IPS DF 4.7 (cell line): ENCODE measurements at regions not wholly inside any gene's neighbourhood (a gene's known extent, or its start where the extent isn't known, plus 50 kb on each side); places are given as distances from the start of the nearest gene placed in this dataset.
"Not testable (repeated sequence)": the region's sequence is repeated elsewhere in the genome, so short reads cannot be mapped to it uniquely, and the experiment has no call there.

Experiments used
- DNase-seq: peaks from one replicate; pipeline ENCODE4 v3.0.0-alpha.2; 2013; ENCODE audit warnings: low spot score; ENCODE audit errors: extremely low read depth

DNA sequence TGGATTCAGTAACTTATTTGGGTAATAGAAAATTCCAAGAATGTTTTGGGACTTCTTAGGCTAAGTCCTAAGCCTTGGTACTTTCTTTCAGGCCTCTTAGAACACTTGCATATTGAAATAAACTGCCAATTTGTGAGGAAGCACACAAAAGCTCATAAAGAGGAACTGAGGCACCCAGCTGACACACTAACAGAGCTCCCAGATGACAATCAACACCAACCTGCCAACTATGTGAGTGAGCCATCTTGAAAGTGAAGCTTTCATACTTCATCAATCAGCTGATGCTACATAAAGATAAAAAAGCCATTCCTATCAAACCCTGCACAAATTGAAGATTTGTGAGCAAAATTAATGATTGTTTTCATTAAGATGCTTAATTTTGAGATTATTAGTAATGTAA, 832.5 kb upstream of the EPHA7 start:
- no peak for DNase-seq

DNA sequence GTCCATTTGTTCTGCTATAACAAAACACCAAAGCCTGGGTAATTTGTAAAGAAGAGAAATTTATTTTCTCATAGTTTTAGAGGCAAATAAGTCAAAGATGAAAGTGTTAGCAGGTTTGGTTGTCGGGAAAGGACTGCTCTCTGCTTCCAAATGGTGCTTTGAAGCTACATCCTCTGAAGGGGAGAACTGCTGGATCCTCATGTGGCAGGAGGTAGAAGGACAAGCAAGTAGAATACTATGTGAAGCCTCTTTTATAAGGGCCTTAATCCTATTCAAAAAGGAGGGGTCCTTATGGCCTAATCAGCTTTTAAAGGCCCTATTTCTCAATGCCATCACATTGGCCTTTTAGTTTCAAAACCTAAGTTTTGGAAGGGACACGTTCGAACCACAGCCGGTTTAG, 826.0 kb upstream of the EPHA7 start:
- DNase-seq = no peak

DNA sequence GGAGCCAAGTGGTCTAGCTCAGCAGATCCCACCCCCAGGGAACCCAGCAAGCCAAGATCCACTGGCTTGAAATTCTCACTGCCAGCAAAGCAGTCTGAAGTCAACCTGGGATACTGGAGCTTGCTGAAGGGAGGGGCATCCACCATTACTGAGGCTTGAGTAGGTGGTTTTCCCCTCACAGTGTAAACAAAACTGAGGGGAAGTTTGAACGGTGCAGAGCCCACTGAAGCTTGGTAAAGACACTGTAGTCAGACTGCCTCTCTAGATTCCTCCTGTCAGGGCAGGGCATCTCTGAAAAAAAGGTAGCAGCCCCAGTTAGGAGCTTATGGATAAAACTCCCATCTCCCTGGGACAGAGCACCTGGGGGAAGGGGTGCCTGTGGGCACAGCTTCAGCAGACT, 819.5 kb upstream of the EPHA7 start:
- DNase-seq = no peak

DNA sequence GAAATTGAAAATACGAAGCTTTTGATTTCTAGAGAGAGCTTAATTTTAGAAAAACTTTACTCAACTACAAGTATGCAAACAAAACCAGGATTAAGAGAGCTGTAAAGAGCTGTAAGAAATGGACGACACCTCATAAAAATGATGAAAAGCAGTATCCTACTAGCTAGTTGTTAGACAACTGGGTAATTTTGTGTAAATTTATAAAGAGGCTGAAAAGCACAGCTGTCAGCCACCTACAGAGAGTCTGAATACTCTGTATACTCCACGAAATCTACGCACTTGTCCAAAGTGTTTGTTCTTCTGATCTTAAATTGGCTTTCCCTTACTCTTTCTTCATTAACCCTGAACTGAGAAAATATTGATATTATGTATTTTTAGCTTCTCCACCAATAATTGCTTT, 808.4 kb upstream of the EPHA7 start:
- no peak for DNase-seq

DNA sequence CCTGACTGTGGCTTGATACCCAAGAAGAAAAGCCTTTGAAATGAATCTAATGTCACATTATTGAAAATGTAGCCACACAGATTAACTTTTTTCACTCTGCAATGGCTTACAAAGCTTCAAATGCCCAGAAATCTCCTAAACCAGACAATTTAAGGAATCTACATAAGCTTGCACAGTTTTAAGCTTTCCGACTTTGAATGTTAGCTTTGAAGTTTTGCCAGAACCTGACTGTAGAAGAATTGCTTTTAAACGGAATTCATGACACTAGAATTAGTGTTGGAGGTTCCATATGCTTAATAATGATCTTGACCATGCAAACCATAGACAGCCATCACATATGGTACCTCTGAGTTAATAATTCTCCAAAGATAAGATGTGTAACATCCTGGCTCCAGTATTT, 798.5 kb upstream of the EPHA7 start:
- DNase-seq = no peak

DNA sequence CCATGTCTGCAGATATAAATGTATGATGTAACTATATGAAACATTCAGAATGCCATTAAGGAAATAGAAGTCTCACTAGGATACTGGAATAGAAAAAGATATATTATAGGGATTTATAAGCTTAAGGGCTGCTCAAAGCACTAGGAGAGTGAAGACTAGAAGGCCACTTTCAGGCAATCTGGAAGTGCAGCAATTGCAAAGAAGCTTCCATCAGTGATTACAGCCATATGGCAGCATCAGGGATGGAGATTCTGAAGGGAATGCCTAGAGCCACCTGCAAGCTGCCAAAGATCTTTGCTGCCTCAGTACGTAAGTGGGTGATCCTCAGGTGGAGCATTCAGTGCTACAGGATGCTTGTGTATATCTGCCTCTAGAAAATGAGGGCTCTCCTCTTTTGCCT, 796.2 kb upstream of the EPHA7 start:
- no peak for DNase-seq

DNA sequence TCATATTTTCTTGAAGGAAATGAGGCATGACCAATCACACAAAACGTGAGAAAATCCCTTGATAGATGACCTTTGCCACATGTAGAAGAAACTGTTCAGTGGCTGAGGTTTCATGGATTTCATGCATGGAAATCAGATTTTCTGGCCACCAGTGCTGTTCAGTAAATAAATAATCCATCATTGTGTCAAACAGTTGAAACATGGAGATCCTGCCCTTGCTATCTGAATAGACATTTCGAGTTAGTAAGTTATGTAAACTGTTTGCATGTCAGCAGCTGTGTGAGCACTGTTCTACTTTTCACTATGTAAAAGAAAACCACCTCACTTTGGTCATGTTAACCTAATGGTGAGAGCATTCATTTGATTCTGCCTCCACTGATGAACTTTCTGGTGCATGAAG, 793.9 kb upstream of the EPHA7 start:
- DNase-seq = no peak

DNA sequence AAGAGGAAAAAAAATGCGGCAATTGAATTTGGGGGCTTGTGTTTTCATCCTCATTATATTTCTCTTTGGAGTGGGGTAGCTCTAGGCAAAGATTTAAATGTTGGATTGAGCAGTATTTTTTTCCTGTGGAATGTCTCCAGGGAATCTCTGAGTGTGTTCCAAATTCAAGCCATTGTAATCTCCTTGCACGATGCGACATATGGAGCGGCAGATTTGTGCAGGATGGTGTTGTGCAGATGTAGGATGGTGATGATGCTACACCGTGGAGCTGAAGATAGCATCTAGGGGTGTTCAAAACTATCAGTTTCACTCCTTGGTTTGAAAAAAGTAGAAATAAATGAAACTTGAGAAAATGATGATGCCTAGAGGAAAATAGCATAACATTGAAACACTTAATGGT, 777.5 kb upstream of the EPHA7 start:
- no peak for DNase-seq

DNA sequence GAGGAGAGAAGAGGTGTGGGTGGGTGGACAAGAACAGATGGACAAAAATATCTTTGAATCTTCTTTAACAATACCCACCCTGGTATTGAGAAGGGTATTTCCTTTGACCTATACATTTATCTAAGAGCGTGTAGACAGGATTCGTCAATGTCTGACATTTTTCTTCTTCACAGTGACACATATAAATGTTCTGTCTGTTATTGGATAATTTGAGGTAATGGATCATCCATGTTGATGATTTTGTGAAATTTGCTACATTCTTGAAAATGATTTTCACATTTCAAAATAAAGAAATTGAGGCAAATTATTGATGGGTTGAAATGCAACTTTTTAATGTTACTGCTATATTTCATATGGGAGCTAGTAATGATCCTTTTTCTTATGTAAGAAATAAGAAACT, 770.7 kb upstream of the EPHA7 start:
- no peak for DNase-seq

DNA sequence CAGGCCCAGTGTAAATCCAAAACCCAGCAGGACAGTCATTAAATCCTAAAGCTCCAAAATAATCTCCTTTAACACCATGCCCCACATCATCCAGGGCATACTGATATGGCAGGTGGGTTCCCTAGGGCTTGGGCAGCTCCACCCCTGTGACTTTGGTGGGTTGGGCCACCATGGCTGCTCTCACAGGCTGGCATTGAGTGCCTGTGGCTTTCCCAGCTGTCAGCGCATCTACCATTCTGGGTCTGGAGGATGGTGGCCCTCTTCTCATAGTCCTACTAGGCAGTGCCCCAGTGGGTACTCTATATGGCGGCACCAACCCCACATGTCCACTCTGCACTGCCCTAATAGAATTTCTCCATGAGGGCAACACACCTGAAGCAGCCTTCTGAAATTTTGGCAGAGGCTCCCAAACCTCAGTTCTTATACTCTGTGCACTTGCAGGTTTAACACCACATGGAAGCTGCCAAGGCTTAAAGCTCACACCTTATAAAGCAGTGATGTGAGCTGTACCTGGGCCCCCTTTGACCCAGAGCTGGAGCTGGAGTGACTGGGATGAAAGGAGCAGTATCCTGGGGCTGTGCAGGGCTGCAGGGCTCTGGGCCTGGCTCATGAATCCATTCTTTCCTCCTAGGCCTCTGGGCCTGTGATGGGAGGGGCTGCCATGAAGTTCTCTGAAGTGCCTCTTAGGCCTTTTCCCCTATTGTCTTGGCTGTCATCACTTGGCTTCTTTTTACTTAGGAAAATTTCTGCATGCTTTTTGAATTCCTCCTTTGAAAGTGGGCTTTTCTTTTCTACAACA, 765.5 kb upstream of the EPHA7 start:
- DNase-seq = no peak

DNA sequence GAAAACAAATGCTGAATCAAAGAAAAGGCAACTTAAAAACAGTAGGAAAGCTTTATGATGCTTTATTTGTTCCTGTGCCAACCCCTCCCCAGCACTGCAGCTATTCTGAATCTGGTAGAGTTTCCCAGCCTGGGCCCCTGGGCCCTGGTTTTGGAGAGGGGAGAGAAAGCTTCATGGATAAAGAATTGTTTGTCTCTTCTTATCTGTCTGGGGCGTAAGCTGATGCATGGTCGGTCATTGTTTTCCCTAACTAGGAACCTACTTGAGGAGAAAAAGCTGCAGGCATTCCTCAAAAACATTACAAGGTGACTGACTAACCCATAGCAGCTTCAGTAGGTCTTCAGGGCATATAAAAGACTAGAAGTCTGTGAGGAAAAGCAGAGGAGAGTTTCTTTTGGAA, 758.1 kb upstream of the EPHA7 start:
- DNase-seq = no peak

DNA sequence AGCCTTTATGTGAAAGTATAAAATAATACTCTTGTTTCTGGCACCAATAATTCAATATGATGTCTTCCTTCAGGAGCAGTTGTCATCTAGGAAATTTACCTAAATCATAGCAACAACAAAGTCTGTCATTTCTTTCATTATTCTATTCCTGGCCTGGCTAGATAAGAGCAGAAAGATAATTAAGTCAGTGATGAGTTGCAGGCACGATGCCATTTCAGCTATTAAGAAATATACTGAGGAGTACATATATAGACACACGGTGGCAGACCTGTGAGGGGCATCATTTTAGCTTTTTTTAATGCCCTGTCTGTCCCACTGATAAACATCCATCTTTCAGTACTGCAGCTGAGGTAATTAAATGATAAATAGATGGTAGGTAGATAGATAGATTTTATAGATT, 756.1 kb upstream of the EPHA7 start:
- no peak for DNase-seq

DNA sequence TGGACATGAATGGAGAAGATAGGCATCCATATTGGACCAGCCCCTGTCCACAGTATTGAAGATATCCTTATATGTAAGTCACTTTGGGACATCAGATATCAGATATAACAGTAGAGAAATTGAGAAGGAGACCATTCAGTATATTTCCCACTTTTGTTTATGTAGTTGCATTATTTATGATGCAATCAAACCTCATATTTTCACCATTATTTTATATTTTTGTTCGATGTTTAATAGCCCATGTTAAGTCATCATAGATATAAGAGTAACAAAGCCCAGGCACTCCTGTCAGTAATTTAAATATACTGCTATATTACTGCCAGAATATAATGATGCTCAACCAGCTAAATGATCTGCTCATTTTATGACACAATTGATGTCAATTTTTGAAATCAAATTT, 744.5 kb upstream of the EPHA7 start:
- DNase-seq = no peak

DNA sequence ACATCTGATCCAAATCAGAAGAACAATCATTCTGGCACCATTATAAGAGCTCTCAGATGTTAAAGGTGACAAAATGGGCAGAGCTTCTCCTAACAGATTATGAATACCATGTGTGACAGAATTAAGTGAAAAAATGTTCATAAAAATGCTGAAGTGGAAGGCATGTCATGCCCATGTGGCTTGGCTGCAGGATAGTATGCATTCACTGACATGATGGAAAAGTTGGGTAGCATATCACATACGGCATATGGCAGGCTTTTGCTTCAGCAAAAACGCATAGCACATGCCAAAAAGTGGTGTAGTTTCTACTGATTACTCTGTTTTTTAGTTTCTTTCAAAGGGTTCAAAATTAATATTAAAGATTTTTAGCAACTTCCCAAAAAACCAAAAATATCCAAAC, 731.5 kb upstream of the EPHA7 start:
- no peak for DNase-seq

DNA sequence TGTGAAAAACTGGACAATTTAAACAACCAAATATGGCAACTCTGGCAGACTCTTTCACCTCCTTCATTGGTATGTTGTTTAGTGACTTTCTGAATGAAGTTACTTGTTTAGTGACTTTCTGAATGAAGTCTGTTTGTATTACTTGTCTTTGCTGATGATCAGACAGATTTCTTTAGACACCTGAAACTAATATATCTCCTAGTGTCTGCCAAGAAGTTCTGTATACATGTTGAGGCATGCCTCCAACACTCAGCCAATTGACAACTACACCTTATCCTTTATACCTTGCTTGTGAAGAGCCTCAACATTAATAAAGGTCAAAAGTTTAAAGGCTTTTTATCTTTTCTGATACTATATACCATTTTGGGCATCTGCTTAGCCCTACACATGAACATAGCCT, 725.4 kb upstream of the EPHA7 start:
- no peak for DNase-seq

DNA sequence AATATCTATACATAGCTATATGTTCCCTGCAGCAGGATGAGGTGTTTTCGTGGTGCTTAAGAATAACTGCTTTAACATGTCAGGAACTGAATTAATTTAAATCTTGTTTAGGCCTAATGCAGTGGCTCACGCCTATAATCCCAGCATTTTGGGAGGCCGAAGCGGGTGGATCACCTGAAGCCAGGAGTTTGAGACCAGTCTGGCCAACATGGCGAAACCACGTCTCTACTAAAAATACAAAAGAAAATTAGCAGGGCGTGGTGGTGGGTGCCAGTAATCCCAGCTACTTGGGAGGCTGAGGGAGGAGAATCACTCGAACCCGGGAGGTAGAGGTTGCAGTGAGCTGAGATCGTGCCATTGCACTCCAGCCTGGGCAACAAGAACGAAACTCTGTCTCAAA, 717.8 kb upstream of the EPHA7 start:
- not testable (repeated sequence) for DNase-seq

DNA sequence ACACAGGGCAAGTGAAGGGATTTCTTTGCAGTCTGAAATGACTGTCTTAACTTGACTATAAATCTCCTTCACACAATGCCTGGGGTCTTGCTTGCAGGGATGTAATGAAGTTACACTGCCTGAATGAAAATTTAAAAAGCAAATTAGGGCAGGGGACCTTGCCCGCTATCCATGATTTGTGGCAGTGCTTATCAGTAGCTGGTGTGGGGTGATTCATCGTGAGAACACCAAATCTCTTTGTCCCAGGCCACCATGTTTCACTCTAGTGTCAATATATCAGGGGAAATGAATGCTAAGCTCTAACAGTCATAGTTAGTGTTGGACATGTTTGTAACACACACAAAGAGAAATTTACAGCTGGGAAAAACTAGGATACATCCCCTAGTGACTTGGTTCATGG, 713.7 kb upstream of the EPHA7 start:
- no peak for DNase-seq

DNA sequence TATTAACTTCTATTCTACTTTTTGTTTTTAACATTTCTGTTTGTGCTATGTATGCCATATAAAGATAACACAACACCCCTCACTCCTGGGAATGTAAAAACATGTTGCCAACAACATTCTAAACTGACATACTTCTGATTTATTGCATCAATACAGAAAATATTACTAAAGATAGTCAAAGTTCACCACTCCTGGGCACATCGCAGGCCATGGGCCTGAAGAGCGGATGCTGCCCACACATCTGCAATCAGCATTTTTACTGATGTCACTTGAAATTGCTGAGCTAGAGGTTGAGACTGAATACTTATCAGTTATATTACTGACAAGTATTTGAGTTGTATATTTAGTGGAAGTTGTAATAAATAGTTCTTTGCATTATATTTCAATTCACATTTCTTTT, 711.9 kb upstream of the EPHA7 start:
- DNase-seq = no peak

DNA sequence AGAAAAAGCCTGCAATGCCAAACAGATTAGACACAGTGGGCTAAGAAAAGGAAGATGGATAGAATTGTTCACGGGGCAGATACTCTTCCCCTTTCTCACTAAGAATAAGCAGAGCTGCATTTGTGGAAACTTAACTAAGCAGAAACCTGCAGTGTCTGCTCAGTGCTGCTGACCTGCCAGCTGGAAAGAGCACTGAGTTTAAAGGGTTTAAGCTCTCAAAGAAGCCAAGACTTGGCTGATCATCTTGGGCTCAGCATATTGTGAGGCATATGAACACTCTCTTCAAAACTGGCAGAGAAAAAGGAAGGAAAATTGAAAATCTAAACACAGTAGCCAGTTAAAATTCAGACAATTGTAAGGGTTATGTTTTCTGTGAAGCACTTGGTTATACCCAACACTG, 711.1 kb upstream of the EPHA7 start:
- no peak for DNase-seq

DNA sequence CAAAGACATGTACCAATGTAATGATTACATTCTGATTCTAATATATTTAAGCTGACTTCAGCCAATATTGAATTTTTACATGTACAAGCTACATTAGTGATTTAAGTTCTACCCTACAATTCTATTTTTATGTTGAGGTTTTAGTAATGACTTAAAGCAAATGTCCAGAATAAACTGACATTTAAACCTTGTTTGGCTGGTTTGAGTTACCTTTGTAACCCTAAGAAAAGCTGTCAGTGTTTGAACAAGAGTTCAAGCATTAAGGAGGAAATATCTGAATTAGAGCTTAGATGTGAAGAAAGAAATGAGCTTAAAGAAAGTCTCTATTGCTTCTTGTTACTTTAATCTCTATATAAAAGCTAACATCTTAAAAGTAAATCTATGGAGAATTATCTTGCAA, 710.6 kb upstream of the EPHA7 start:
- no peak for DNase-seq

DNA sequence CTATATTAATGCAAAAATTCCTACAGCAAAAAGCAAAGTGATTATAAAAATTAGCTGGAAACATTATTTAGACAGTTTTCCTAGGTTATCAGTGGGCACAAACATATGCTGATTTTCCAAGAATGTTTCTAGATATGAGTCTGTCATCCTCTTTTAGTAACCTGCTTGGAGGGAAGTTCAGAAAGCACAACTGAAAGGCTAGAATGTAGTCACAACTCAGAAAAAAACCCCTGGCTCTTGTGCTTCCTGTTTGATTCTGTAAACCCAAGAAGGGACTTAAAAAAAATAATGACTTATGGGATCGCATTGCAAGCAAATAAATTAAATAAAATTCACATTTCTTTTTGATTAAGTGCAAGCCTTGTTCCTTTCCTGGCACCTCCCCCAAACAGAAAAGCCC, 708.4 kb upstream of the EPHA7 start:
- DNase-seq = no peak

DNA sequence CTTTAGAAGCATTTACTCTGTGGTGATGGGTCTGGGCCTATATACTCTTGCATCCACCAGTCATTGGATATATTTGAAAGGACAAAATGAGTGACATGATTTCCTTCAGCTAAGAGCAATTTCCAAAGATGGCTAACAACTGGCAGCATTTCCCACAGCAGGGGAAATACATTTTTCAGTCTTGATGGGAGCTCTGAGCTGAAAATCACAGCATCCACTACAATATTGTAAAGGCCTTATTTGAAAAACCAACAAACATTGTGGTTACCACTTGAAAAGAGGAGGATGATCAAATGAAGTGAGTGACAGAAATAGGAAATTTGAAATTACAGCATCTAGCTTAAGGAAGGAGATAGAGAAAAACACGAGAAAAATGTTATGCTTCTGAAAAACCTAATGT, 705.0 kb upstream of the EPHA7 start:
- DNase-seq = no peak

DNA sequence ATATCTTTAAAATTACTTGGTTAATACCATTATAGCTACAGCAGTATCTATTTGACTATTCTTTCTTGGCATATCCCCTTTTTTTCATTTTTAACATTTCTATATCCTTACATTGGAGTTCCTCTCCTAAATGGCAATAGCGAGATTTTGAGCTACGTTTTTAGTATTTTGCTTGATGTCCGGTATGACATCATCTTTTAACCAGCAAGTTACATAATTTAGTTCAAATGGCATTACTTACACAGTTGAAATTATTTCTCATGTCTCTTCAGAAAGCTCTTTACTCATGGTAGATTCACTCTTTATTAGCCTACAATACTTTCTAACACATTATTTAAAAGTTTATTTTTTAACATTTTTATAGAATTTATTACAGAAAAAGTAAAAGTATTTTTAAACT, 701.7 kb upstream of the EPHA7 start:
- DNase-seq = no peak

DNA sequence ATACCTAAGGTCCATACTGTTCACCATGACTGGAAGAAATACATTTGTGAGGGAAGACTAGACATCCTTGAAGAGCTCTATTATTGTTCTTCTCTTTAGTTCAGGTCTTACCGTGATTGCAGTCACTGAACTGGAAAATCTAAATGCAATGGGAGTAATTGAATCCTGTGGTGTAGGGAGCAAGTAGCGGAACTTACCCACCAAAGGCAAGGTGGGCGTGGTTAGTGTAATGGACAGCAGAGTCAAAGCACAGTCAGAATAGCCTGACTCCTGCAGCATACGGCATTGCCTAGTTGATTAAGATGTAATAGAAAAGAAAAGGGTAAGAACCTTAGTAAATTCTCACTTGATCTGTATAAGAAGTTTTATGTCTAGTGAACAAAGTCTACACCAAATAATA, 679.7 kb upstream of the EPHA7 start:
- DNase-seq = no peak
